Sigmoid colon (tissue), 6 donors: ENCODE measurements at regions not wholly inside any gene's neighbourhood (a gene's known extent, or its start where the extent isn't known, plus 50 kb on each side); places are given as distances from the start of the nearest gene placed in this dataset.
"Not testable (repeated sequence)": the region's sequence is repeated elsewhere in the genome, so short reads cannot be mapped to it uniquely, and the experiment has no call there.

Experiments
- DNase-seq: peaks from one replicate; pipeline ENCODE4 v3.0.0-alpha.2; 2019
- H3K27ac ChIP-seq, 4 donors: fragments of 200-600 bp; sonication (generic); one replicate each; pipeline ENCODE4 v1.5.1; 2016 to 2019; ENCODE audit warnings: mild to moderate bottlenecking in 1 of 4
- H3K27me3 ChIP-seq, 3 donors: fragments of 200-600 bp; sonication (generic); one replicate each; pipeline ENCODE4 v1.5.1; 2019; ENCODE audit warnings: mild to moderate bottlenecking in 1 of 3
- H3K36me3 ChIP-seq, 4 donors: fragments of 200-600 bp; sonication (generic); one replicate each; pipeline ENCODE4 v1.5.1; 2016 to 2019
- H3K4me1 ChIP-seq, 4 donors: fragments of 200-600 bp; sonication (generic); one replicate each; pipeline ENCODE4 v1.5.1; 2017 to 2019
- H3K4me3 ChIP-seq, 4 donors: fragments of 200-600 bp; sonication (generic); one replicate each; pipeline ENCODE4 v1.5.1; 2017 to 2019; ENCODE audit warnings: mild to moderate bottlenecking in 2 of 4, moderate library complexity in 1 of 4
- H3K9me3 ChIP-seq, 4 donors: fragments of 200-600 bp in 3 of 4; sonication (generic) in 3 of 4; one replicate each; pipeline versions ENCODE4 v1.5.1 to v1.6.1; 2013 to 2019
- EP300 ChIP-seq, 4 donors: sonication (generic); formaldehyde crosslinking; IDR thresholded peaks; one replicate each; pipeline ENCODE4 v1.6.1; 2017; ENCODE audit warnings: antibody characterized with exemption in 4 of 4
- POLR2A ChIP-seq, 2 donors: fragments of 450-650 bp; IDR thresholded peaks; one replicate each; pipeline ENCODE4 v1.6.1; 2016; ENCODE audit warnings: antibody characterized with exemption in 2 of 2, mild to moderate bottlenecking in 2 of 2, moderate library complexity in 2 of 2
- POLR2AphosphoS5 ChIP-seq, 4 donors: sonication (generic); formaldehyde crosslinking; IDR thresholded peaks; one replicate each; pipeline ENCODE4 v1.6.1; 2017; ENCODE audit warnings: antibody characterized with exemption in 4 of 4
- WGBS, 2 donors: extraction: QIAGEN DNeasy Blood & Tissue Kit; methylation state at CpG; one replicate each; pipeline ENCODE4 v1.1.7; 2013; 5-methylcytosine and 5-hydroxymethylcytosine counted together
- intact Hi-C: fragments of 100-400 bp; cut with DNase I; formaldehyde crosslinking; loops from one replicate; pipeline ENCODE4 v1.15.1; 2023
- TF ChIP-seq, protein P1 (sequence below), 4 experiments: fragments of 450-650 bp in 3 of 4; fragments of 200-600 bp in 1 of 4; IDR thresholded peaks; one replicate each; pipeline ENCODE4 v1.5.1; 2016 to 2019; ENCODE audit warnings: antibody characterized with exemption in 4 of 4, mild to moderate bottlenecking in 3 of 4, moderate library complexity in 2 of 4
- donor health status: healthy with polysubstance abuse.
- donor health status: healthy.

DNA sequence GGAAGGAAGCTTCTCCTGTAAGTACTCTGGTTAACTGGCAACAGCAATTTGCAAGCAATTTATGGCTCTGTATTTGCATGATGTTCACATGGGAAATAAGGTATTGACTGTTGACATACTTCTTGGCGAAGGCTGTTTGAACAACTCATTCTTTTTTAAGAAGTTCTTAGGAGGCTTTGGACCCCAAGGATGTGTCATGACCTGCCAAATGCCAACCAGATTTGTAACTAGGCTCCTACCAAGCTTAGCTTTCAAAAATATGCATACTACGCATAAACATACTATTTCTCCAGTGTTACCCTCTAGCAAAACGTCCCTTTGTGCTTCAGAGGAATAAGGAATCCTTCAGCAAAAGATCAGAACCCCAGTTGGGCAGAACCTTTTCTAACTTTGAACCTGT lies 165.2 kb upstream of the MSX2 start:
- WGBS, 2 donors: 64 to 68% methylated on average over 3 of the region's 3 CpGs
- no peak for DNase-seq
- intact Hi-C loops: no loop called here
- Histone ChIP-seq H3K27me3 (peaks cover 0 to 6% (median 0%) of the 10 kb centered on the region in 3 donors), H3K9me3 (no peaks in the 10 kb centered on the region), H3K27ac (no peak overlapping the region), H3K4me3 (no peak overlapping the region), H3K4me1 (no peaks in the 10 kb centered on the region), H3K36me3 (no peaks in the 10 kb centered on the region)
- TF ChIP-seq, protein P1, sequence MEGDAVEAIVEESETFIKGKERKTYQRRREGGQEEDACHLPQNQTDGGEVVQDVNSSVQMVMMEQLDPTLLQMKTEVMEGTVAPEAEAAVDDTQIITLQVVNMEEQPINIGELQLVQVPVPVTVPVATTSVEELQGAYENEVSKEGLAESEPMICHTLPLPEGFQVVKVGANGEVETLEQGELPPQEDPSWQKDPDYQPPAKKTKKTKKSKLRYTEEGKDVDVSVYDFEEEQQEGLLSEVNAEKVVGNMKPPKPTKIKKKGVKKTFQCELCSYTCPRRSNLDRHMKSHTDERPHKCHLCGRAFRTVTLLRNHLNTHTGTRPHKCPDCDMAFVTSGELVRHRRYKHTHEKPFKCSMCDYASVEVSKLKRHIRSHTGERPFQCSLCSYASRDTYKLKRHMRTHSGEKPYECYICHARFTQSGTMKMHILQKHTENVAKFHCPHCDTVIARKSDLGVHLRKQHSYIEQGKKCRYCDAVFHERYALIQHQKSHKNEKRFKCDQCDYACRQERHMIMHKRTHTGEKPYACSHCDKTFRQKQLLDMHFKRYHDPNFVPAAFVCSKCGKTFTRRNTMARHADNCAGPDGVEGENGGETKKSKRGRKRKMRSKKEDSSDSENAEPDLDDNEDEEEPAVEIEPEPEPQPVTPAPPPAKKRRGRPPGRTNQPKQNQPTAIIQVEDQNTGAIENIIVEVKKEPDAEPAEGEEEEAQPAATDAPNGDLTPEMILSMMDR (IDR thresholded peaks at IDR 0.05): no peak
- no peak for TF ChIP-seq EP300 (IDR thresholded peaks at IDR 0.05)
- TF ChIP-seq POLR2A (IDR thresholded peaks at IDR 0.05): no peak
- TF ChIP-seq POLR2AphosphoS5 (IDR thresholded peaks at IDR 0.05): no peak

DNA sequence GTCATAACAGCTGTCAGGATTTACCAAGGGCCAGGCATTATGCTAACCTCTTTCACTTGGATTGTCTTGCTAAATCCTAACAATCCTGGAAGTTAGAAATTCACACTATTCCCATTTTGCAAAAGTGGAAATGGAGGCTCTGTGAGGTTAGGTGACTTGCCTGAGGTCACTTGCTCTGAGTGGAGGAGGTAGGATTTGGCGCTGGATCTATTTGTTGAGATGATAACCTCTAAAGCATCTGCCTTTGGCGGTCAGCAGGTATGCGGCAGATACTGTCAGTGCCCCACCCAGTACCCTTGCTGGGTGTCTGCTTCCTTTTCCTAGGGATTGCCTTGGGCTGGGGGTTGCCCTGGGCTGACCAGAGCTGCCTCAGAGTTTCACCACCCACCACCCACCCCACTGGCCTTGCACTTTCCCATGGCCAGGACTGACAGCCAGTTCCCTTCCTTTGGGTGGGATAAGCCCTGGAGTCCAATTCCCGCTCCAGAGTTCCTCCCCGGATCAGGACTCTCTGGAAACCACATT lies 164.8 kb upstream of the MSX2 start:
- H3K9me3 ChIP-seq: no peaks in the 10 kb centered on the region
- no peak overlapping the region for H3K27ac ChIP-seq
- H3K27me3 ChIP-seq: peaks cover 0 to 6% (median 0%) of the 10 kb centered on the region in 3 donors
- no peaks in the 10 kb centered on the region for H3K36me3 ChIP-seq
- 74 to 83% methylated on average over 5 of the region's 5 CpGs for WGBS, 2 donors
- no peak for DNase-seq
- TF ChIP-seq, protein P1 (IDR thresholded peaks at IDR 0.05): no peak
- TF ChIP-seq POLR2AphosphoS5 (IDR thresholded peaks at IDR 0.05): no peak
- no peak for TF ChIP-seq EP300 (IDR thresholded peaks at IDR 0.05)
- TF ChIP-seq POLR2A (IDR thresholded peaks at IDR 0.05): no peak
- no peaks in the 10 kb centered on the region for H3K4me1 ChIP-seq
- no peak overlapping the region for H3K4me3 ChIP-seq
- intact Hi-C loops: no loop called here

DNA sequence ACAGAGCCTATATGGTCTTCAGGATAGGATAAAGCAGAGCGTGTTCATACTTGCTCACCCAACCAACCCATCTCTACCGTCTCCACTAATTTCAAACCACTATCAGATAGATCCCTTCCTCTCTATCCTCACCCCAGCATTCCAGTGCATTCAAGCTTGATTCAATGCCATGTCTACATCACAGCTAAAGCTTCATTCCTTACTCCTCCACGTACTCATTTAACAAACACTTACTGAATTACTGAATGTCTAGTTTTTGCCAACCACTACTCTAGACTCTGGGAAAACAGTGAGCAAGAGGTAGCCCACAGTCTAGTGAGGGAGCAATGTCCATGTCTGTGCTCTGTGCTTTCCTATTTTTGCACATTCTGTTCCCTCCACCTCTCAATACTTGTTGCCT lies 163.5 kb upstream of the MSX2 start:
- no peaks in the 10 kb centered on the region for H3K36me3 ChIP-seq
- H3K9me3 ChIP-seq: no peaks in the 10 kb centered on the region
- intact Hi-C loops: no loop called here
- no peak overlapping the region for H3K4me3 ChIP-seq
- no peak overlapping the region for H3K27ac ChIP-seq
- 85 to 87% methylated on average over 3 of the region's 3 CpGs for WGBS, 2 donors
- no peak for DNase-seq
- no peaks in the 10 kb centered on the region for H3K4me1 ChIP-seq
- TF ChIP-seq, protein P1 (IDR thresholded peaks at IDR 0.05): no peak
- TF ChIP-seq POLR2A (IDR thresholded peaks at IDR 0.05): no peak
- no peak for TF ChIP-seq EP300 (IDR thresholded peaks at IDR 0.05)
- no peak for TF ChIP-seq POLR2AphosphoS5 (IDR thresholded peaks at IDR 0.05)
- H3K27me3 ChIP-seq: peaks cover 0 to 6% (median 0%) of the 10 kb centered on the region in 3 donors

DNA sequence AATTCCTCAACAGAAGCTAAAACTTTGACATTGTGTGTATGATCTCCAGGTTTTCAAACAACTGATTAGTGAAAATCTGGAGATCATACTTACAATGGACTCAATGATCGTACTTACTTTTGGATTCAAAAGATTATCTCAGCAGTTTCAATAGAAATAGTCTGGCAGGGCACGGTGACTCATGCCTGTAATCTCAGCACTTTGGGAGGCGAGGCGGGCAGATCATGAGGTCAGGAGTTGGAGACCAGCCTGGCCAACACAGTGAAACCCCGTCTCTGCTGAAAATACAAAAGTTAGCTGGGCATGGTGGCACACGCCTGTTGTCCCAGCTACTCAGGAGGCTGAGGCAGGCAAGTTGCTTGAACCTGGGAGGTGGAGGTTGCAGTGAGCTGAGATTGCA lies 161.3 kb upstream of the MSX2 start:
- not testable (repeated sequence) for H3K27me3 ChIP-seq
- 69 to 79% methylated on average over 6 of the region's 6 CpGs for WGBS, 2 donors

DNA sequence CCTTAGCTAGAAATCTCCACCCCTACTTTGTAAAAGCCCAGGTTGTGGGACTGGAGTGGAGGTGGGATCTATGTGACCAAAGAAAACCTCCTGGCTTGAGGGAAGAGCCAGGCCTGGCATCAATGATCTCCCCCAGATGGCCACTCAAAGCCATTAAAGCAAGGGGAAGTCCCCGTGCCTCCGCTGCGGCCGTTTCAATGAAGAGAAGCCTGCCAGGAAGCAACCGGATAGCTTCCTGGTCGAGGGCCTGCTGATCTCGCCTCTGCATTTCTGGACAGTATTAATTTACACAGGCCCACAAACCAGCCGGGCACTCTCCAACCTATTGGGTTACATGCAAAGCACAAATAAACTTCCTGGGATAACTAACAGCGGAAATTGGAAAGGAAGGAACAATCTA lies 160.5 kb upstream of the MSX2 start:
- no peaks in the 10 kb centered on the region for H3K4me1 ChIP-seq
- no peak overlapping the region for H3K4me3 ChIP-seq
- intact Hi-C loops: no loop called here
- no peaks in the 10 kb centered on the region for H3K36me3 ChIP-seq
- no peak overlapping the region for H3K27ac ChIP-seq
- no peak for DNase-seq
- H3K9me3 ChIP-seq: no peaks in the 10 kb centered on the region
- peaks cover 0 to 6% (median 0%) of the 10 kb centered on the region in 3 donors for H3K27me3 ChIP-seq
- 28 to 38% methylated on average over 9 of the region's 9 CpGs for WGBS, 2 donors
- no peak for TF ChIP-seq EP300 (IDR thresholded peaks at IDR 0.05)

More for the DNA sequence above, 161.3 kb upstream of the MSX2 start:
- H3K9me3 ChIP-seq, H3K4me3 ChIP-seq, H3K4me1 ChIP-seq, H3K36me3 ChIP-seq, intact Hi-C loops, H3K27ac ChIP-seq, DNase-seq: not testable (repeated sequence)

DNA sequence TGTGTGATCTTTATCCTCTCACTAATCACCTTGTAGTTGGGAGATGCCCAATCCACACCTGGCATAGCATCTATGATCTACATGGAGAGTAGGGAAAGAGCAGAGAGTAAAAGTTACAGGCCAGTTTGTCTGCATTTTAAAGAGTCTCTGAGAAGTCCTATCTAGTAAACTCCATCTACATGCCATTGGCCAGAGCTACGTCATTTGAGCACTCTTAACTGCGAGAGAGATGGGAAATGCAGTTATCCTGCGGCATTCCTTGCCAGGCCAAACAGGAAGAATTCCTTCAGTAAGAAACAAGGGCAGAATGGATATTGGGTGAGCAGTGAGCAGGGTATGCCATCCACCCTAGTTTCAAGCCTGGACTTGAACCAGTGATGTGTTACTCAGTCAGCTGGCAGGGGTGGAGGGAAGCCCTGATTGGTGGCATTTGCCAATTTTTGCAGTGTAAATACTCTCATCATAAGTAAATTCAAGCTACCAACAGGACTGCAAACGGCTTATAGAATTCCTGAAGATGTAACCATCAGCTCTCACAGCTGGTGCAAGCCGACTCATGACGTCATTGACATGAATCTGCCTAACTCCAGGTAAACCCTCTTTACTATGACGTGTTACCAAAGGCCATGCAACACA lies 156.8 kb upstream of the MSX2 start:
- 87% methylated on average over 7 of the region's 7 CpGs for WGBS, 2 donors

More for the DNA sequence above, 156.8 kb upstream of the MSX2 start:
- Histone ChIP-seq H3K4me3 (no peak overlapping the region), H3K9me3 (no peaks in the 10 kb centered on the region), H3K27ac (no peak overlapping the region), H3K36me3 (no peaks in the 10 kb centered on the region), H3K27me3 (no peaks in the 10 kb centered on the region), H3K4me1 (peaks cover 0 to 14% (median 10%) of the 10 kb centered on the region in 4 donors)
- intact Hi-C loops: no loop called here
- no peak for TF ChIP-seq EP300 (IDR thresholded peaks at IDR 0.05)
- no peak for TF ChIP-seq POLR2AphosphoS5 (IDR thresholded peaks at IDR 0.05)
- no peak for TF ChIP-seq POLR2A (IDR thresholded peaks at IDR 0.05)
- TF ChIP-seq, protein P1 (IDR thresholded peaks at IDR 0.05): no peak
- no peak for DNase-seq
